SK-N-MC (cell line): ENCODE measurements at regions not wholly inside any gene's neighbourhood (a gene's known extent, or its start where the extent isn't known, plus 50 kb on each side); places are given as distances from the start of the nearest gene placed in this dataset.

ENCODE experiments used
- EZH2 ChIP-seq: fragments of 200-600 bp; sonication (generic); IDR thresholded peaks from one replicate; pipeline ENCODE4 v1.6.1; 2017; ENCODE audit warnings: antibody characterized with exemption
- POLR2AphosphoS5 ChIP-seq: IDR thresholded peaks from 2 replicates; pipeline ENCODE4 v1.6.1; 2012; ENCODE audit warnings: mild to moderate bottlenecking, low read depth, low read length, borderline replicate concordance

GRCh38 chr10:4003348-4003973, 218.5 kb upstream of the KLF6 start:
- no peak for TF ChIP-seq EZH2
- no peak for TF ChIP-seq POLR2AphosphoS5
